ENCODE measurements at regions not wholly inside any gene's neighbourhood (a gene's known extent, or its start where the extent isn't known, plus 50 kb on each side); places are given as distances from the start of the nearest gene placed in this dataset.
"Not testable (repeated sequence)": the region's sequence is repeated elsewhere in the genome, so short reads cannot be mapped to it uniquely, and the experiment has no call there.

DNA sequence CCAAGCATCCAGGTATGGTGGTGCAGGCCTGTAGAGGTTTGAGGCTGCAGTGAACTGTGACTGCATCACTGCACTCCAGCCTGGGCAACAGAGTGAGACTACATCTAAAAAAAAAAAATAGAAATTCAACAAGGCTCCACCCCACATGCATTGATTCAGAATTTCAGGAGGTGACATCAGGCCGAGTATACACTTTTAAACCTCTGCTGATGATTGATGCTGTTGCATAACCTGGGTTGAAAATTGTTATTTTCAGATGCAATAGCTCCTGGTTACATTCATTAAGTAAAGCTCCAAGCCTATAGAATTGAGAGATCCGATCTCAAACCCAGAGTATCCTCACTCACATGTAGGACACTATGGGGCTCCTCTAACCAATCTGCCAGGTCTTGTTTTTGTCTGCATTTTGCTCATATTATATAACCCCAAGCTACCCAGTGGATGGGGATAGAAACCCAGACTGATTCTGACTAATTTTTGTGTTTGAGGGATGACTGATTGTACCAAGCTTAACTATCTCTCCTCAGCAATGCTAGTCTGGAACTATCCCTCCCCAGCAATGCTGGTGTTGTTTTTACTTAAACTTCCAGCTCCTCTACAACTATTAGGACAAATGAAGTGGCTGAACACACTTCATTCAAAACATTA is 123.5 kb upstream of the PREP start:
- H3K4me1 Mint-ChIP-seq: no peaks in the 10 kb centered on the region
- H3K27ac ChIP-seq (ENCODE audit: low read length): no peak overlapping the region
- no CpG with 5 or more reads among the region's 2 CpGs for WGBS (ENCODE audit: insufficient coverage)
- no peak overlapping the region for H3K27ac Mint-ChIP-seq
- H3K4me3 ChIP-seq (ENCODE audit: control insufficient read depth in 1 of 2, extremely low read depth in 1 of 2, low read length in 1 of 2): no peak overlapping the region
- H3K27me3 Mint-ChIP-seq: no peaks in the 10 kb centered on the region
- no peaks in the 10 kb centered on the region for H3K9me3 ChIP-seq
- H3K9me3 Mint-ChIP-seq: no peaks in the 10 kb centered on the region
- CTCF ChIA-PET: no interaction called here
- H3K4me1 ChIP-seq (ENCODE audit: control insufficient read depth in 1 of 2, extremely low read depth in 1 of 2, insufficient read depth in 2 of 2, low read length in 2 of 2): no peaks in the 10 kb centered on the region
- H3K36me3 Mint-ChIP-seq: no peaks in the 10 kb centered on the region
- no peak for ATAC-seq (replicated peaks in 1 of 4)
- POLR2A ChIA-PET: no interaction called here
- H3K36me3 ChIP-seq (ENCODE audit: control insufficient read depth in 2 of 2, extremely low read depth in 1 of 2, insufficient read depth in 1 of 2, low read length in 1 of 2): no peaks in the 10 kb centered on the region
- no peaks in the 10 kb centered on the region for H3K27me3 ChIP-seq (replicated peaks in 1 of 2; ENCODE audit: control insufficient read depth in 2 of 2, extremely low read depth in 1 of 2, insufficient read depth in 2 of 2, low read length in 1 of 2)
- DNase-seq: no peak
- no peak overlapping the region for H3K4me3 Mint-ChIP-seq

DNA sequence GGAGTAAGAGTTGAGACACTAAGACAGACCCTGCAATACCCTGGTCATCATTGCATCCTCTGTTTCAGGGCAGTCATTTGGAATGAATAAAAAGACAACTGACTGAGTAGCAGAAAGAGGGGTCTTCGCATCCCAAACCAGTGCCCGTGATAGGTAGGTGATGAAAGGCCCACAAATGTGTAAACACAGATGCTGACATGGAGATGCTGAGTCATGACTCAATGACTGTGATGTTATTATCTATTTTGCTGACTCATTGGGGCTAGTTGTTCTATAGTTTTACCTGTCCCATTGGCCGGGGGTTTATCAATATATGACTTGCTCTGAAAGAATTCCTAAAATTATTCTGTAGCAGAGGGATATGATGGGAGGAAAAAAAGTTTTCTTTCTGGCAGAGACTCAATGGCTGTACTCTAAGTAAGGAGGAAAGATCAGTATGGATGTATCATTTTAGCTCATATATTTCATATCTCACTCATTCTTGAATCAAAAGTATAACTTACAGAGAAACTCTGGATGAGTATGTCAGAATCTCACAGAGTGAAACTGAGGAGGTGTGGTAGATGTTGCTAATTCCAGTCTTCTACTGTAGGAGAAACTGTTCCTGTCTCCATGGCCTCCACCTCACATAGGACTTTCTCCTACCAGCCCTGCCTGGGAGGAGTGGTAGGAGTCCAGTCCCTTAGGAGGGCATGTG is 119.9 kb upstream of the PREP start:
- ATAC-seq (replicated peaks in 1 of 4) (no peak), DNase-seq (no peak)
- Histone ChIP-seq H3K27ac (ENCODE audit: low read length) (no peak overlapping the region), H3K27me3 (replicated peaks in 1 of 2; ENCODE audit: control insufficient read depth in 2 of 2, extremely low read depth in 1 of 2, insufficient read depth in 2 of 2, low read length in 1 of 2) (no peaks in the 10 kb centered on the region), H3K4me3 (ENCODE audit: control insufficient read depth in 1 of 2, extremely low read depth in 1 of 2, low read length in 1 of 2) (no peak overlapping the region), H3K9me3 (no peaks in the 10 kb centered on the region), H3K36me3 (ENCODE audit: control insufficient read depth in 2 of 2, extremely low read depth in 1 of 2, insufficient read depth in 1 of 2, low read length in 1 of 2) (no peaks in the 10 kb centered on the region), H3K4me1 (ENCODE audit: control insufficient read depth in 1 of 2, extremely low read depth in 1 of 2, insufficient read depth in 2 of 2, low read length in 2 of 2) (no peaks in the 10 kb centered on the region)
- POLR2A ChIA-PET: no interaction called here
- CTCF ChIA-PET: no interaction called here
- 90% methylated on average over 2 of the region's 3 CpGs for WGBS (ENCODE audit: insufficient coverage)
- H3K4me3 Mint-ChIP-seq: no peak overlapping the region
- peaks cover 0 to 5% of the 10 kb centered on the region in 2 donors for H3K27me3 Mint-ChIP-seq
- no peak overlapping the region for H3K27ac Mint-ChIP-seq
- no peaks in the 10 kb centered on the region for H3K4me1 Mint-ChIP-seq
- H3K9me3 Mint-ChIP-seq: peaks cover 0 to 5% (median 0%) of the 10 kb centered on the region in 3 donors
- H3K36me3 Mint-ChIP-seq: no peaks in the 10 kb centered on the region

DNA sequence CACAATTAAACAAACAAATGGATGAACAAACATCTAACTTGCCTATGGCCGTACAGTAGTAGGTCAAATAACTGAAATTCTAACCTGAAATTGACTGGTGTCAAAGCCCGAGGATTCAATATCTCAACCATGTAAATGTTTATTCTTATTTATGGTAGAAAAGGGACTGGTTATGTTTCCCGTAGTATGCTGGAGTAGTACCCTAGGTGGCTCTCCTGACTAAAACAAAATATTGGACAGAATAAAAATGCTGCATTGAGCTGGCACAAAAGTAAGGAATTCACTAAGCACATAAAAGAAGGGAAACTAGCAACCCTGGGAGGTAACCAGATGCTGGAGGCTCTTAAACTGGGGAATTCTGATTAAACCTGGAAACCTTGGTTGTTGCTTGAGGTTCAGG is 117.1 kb upstream of the PREP start:
- H3K36me3 Mint-ChIP-seq: no peaks in the 10 kb centered on the region
- no peak overlapping the region for H3K4me3 Mint-ChIP-seq
- H3K27me3 ChIP-seq (replicated peaks in 1 of 2; ENCODE audit: control insufficient read depth in 2 of 2, extremely low read depth in 1 of 2, insufficient read depth in 2 of 2, low read length in 1 of 2): no peaks in the 10 kb centered on the region
- ChIA-PET CTCF (interaction anchor here in 1 of 2 donors (0.6 kb wide), 1 partner anchor 474 kb away, joined by 3 read pairs; no protein-coding TSS in a partner anchor), POLR2A (no interaction called here)
- ATAC-seq (replicated peaks in 1 of 4): no peak
- DNase-seq: no peak
- WGBS (ENCODE audit: insufficient coverage): no CpG with 5 or more reads among the region's 3 CpGs
- no peak overlapping the region for H3K4me3 ChIP-seq (ENCODE audit: control insufficient read depth in 1 of 2, extremely low read depth in 1 of 2, low read length in 1 of 2)
- H3K36me3 ChIP-seq (ENCODE audit: control insufficient read depth in 2 of 2, extremely low read depth in 1 of 2, insufficient read depth in 1 of 2, low read length in 1 of 2): no peaks in the 10 kb centered on the region
- no peaks in the 10 kb centered on the region for H3K9me3 ChIP-seq
- H3K27ac ChIP-seq (ENCODE audit: low read length): no peak overlapping the region
- H3K9me3 Mint-ChIP-seq: peaks cover 0 to 5% (median 0%) of the 10 kb centered on the region in 3 donors
- H3K27ac Mint-ChIP-seq: no peak overlapping the region
- H3K27me3 Mint-ChIP-seq: peaks cover 2 to 19% of the 10 kb centered on the region in 2 donors
- H3K4me1 Mint-ChIP-seq: no peaks in the 10 kb centered on the region
- no peaks in the 10 kb centered on the region for H3K4me1 ChIP-seq (ENCODE audit: control insufficient read depth in 1 of 2, extremely low read depth in 1 of 2, insufficient read depth in 2 of 2, low read length in 2 of 2)

DNA sequence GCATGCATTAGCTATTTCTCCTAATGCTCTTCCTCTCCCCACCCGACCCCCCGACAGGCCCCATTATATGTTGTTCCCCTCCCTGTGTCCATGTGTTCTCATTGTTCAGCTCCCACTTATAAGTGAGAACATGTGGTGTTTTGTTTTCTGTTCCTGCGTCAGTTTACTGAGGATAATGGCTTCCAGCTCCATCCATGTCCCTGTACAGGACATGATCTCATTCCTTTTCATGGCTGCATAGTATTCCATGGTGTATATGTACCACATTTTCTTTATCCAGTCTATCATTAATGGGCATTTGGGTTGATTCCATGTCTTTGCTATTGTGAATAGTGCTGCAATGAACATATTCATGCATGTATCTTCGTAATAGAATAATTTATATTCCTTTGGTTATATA is 116.1 kb upstream of the PREP start:
- H3K36me3 ChIP-seq (ENCODE audit: control insufficient read depth in 2 of 2, extremely low read depth in 1 of 2, insufficient read depth in 1 of 2, low read length in 1 of 2); H3K4me3 Mint-ChIP-seq; H3K4me1 Mint-ChIP-seq; DNase-seq; H3K27ac Mint-ChIP-seq; H3K27me3 ChIP-seq (replicated peaks in 1 of 2; ENCODE audit: control insufficient read depth in 2 of 2, extremely low read depth in 1 of 2, insufficient read depth in 2 of 2, low read length in 1 of 2); H3K4me1 ChIP-seq (ENCODE audit: control insufficient read depth in 1 of 2, extremely low read depth in 1 of 2, insufficient read depth in 2 of 2, low read length in 2 of 2); CTCF ChIA-PET; H3K27ac ChIP-seq (ENCODE audit: low read length); ATAC-seq (replicated peaks in 1 of 4); H3K9me3 Mint-ChIP-seq; POLR2A ChIA-PET; H3K4me3 ChIP-seq (ENCODE audit: control insufficient read depth in 1 of 2, extremely low read depth in 1 of 2, low read length in 1 of 2); H3K9me3 ChIP-seq; H3K36me3 Mint-ChIP-seq: not testable (repeated sequence)
- peaks cover 2 to 19% of the 10 kb centered on the region in 2 donors for H3K27me3 Mint-ChIP-seq
- WGBS (ENCODE audit: insufficient coverage): no CpG with 5 or more reads among the region's 4 CpGs

DNA sequence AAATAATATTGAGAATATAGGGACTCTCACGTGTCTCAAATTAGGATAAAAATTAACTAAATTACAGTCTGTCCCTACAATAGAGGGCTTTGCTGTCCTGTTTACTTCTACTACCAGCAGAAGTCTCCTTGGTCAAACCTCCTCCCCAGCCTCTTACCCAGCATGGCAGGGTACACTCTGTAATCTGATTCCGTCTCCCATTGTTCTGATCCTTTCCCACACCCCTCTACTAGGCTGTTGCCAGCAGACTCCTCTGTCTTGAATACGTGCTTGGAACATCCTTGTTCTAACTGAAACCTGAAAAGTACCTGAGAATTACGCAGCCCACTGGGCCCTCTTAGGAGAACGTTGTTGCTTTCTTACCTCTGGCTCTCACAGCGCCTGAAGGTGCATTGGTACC is 112.2 kb upstream of the PREP start:
- H3K4me1 ChIP-seq (ENCODE audit: control insufficient read depth in 1 of 2, extremely low read depth in 1 of 2, insufficient read depth in 2 of 2, low read length in 2 of 2): peaks cover 0 to 3% of the 10 kb centered on the region in 2 experiments
- CTCF ChIA-PET: no interaction called here
- 94% methylated on average over 5 of the region's 6 CpGs for WGBS (ENCODE audit: insufficient coverage)
- no peaks in the 10 kb centered on the region for H3K36me3 Mint-ChIP-seq
- POLR2A ChIA-PET: no interaction called here
- H3K4me3 ChIP-seq (ENCODE audit: control insufficient read depth in 1 of 2, extremely low read depth in 1 of 2, low read length in 1 of 2): no peak overlapping the region
- peaks cover 2 to 22% of the 10 kb centered on the region in 2 donors for H3K27me3 Mint-ChIP-seq
- H3K4me3 Mint-ChIP-seq: no peak overlapping the region
- ATAC-seq (replicated peaks in 1 of 4) (no peak), DNase-seq (no peak)
- no peak overlapping the region for H3K27ac Mint-ChIP-seq
- peaks cover 0 to 4% (median 0%) of the 10 kb centered on the region in 3 donors for H3K4me1 Mint-ChIP-seq
- no peak overlapping the region for H3K27ac ChIP-seq (ENCODE audit: low read length)
- no peaks in the 10 kb centered on the region for H3K36me3 ChIP-seq (ENCODE audit: control insufficient read depth in 2 of 2, extremely low read depth in 1 of 2, insufficient read depth in 1 of 2, low read length in 1 of 2)
- no peaks in the 10 kb centered on the region for H3K9me3 ChIP-seq
- H3K27me3 ChIP-seq (replicated peaks in 1 of 2; ENCODE audit: control insufficient read depth in 2 of 2, extremely low read depth in 1 of 2, insufficient read depth in 2 of 2, low read length in 1 of 2): peaks cover 0 to under 1% of the 10 kb centered on the region in 2 experiments
- H3K9me3 Mint-ChIP-seq: peaks cover 0 to 5% (median 0%) of the 10 kb centered on the region in 3 donors

DNA sequence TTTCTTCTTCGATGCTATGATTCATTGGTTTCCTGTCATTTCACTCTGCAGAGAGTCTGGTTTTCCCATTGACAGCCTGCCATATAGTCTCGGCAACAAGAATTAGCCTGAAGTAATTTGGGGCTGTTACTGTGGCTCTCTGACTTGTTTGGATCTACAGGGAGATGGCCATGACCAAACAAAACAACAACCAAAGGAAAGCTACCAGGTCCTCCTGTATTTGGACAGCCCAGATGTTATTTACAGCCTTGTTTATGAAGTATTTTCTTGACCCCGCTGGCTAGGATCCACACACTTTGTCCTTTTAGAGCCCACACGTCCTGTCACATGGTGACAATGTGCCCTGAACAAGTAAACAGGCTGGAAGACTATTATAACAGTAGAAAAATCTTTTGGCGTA is 111.4 kb upstream of the PREP start:
- Histone ChIP-seq H3K36me3 (ENCODE audit: control insufficient read depth in 2 of 2, extremely low read depth in 1 of 2, insufficient read depth in 1 of 2, low read length in 1 of 2) (no peaks in the 10 kb centered on the region), H3K9me3 (no peaks in the 10 kb centered on the region), H3K4me3 (ENCODE audit: control insufficient read depth in 1 of 2, extremely low read depth in 1 of 2, low read length in 1 of 2) (no peak overlapping the region), H3K4me1 (ENCODE audit: control insufficient read depth in 1 of 2, extremely low read depth in 1 of 2, insufficient read depth in 2 of 2, low read length in 2 of 2) (peaks cover 0 to 3% of the 10 kb centered on the region in 2 experiments), H3K27me3 (replicated peaks in 1 of 2; ENCODE audit: control insufficient read depth in 2 of 2, extremely low read depth in 1 of 2, insufficient read depth in 2 of 2, low read length in 1 of 2) (peaks cover 0 to 3% of the 10 kb centered on the region in 2 experiments), H3K27ac (ENCODE audit: low read length) (no peak overlapping the region)
- no peak overlapping the region for H3K4me3 Mint-ChIP-seq
- 80% methylated on average over 1 of the region's 5 CpGs for WGBS (ENCODE audit: insufficient coverage)
- CTCF ChIA-PET: interaction anchor here in 1 of 2 donors (0.6 kb wide), 1 partner anchor 1524 kb away, joined by 4 read pairs; no protein-coding TSS in a partner anchor
- DNase-seq (no peak), ATAC-seq (replicated peaks in 1 of 4) (no peak)
- peaks cover 2 to 22% of the 10 kb centered on the region in 2 donors for H3K27me3 Mint-ChIP-seq
- POLR2A ChIA-PET: no interaction called here
- H3K27ac Mint-ChIP-seq: no peak overlapping the region
- peaks cover 0 to 5% (median 0%) of the 10 kb centered on the region in 3 donors for H3K9me3 Mint-ChIP-seq
- peaks cover 0 to 4% (median 0%) of the 10 kb centered on the region in 3 donors for H3K4me1 Mint-ChIP-seq
- H3K36me3 Mint-ChIP-seq: no peaks in the 10 kb centered on the region
